ENCODE measurements at regions not wholly inside any gene's neighbourhood (a gene's known extent, or its start where the extent isn't known, plus 50 kb on each side); places are given as distances from the start of the nearest gene placed in this dataset.
"Not testable (repeated sequence)": the region's sequence is repeated elsewhere in the genome, so short reads cannot be mapped to it uniquely, and the experiment has no call there.

- ATAC-seq (replicated peaks) (no peak), DNase-seq (no peak)
- H3K4me3 Mint-ChIP-seq, result no peak overlapping the region
- peaks cover 0 to 2% of the 10 kb centered on the region in 2 donors for H3K4me1 Mint-ChIP-seq
- H3K27ac Mint-ChIP-seq, result no peak overlapping the region
- H3K9me3 Mint-ChIP-seq, result peaks cover 12 to 14% of the 10 kb centered on the region in 2 donors
- peaks cover 5 to 11% of the 10 kb centered on the region in 2 donors for H3K27me3 Mint-ChIP-seq
- peaks cover 5 to 6% of the 10 kb centered on the region in 2 donors for H3K36me3 Mint-ChIP-seq
Measured at GRCh38 chr1:222062640-222063039, 320.8 kb upstream of the DUSP10 start.

- H3K4me3 Mint-ChIP-seq, result no peak overlapping the region
- peaks cover 5 to 9% of the 10 kb centered on the region in 2 donors for H3K27me3 Mint-ChIP-seq
- ATAC-seq (replicated peaks) (no peak), DNase-seq (no peak)
- H3K9me3 Mint-ChIP-seq, result peaks cover 12 to 14% of the 10 kb centered on the region in 2 donors
- H3K4me1 Mint-ChIP-seq, result peaks cover 0 to 2% of the 10 kb centered on the region in 2 donors
- H3K36me3 Mint-ChIP-seq, result peaks cover 5 to 6% of the 10 kb centered on the region in 2 donors
- no peak overlapping the region for H3K27ac Mint-ChIP-seq
Measured at GRCh38 chr1:222061711-222062359, 319.9 kb upstream of the DUSP10 start.

- Mint-ChIP-seq H3K4me3 (no peak overlapping the region), H3K27me3 (peaks cover 5 to 9% of the 10 kb centered on the region in 2 donors), H3K9me3 (peaks cover 12 to 14% of the 10 kb centered on the region in 2 donors), H3K36me3 (peaks cover 5 to 6% of the 10 kb centered on the region in 2 donors), H3K27ac (no peak overlapping the region), H3K4me1 (peaks cover 0 to 2% of the 10 kb centered on the region in 2 donors)
- no peak for DNase-seq
- no peak for ATAC-seq (replicated peaks)
Measured at GRCh38 chr1:222060210-222060916, 318.5 kb upstream of the DUSP10 start.

GRCh38 chr1:222058249-222058648 lies 316.4 kb upstream of the DUSP10 start:
- ATAC-seq (replicated peaks), result no peak
- peaks cover 4 to 5% of the 10 kb centered on the region in 2 donors for H3K27me3 Mint-ChIP-seq
- DNase-seq, result no peak
- no peak overlapping the region for H3K27ac Mint-ChIP-seq
- peaks cover 0 to 2% of the 10 kb centered on the region in 2 donors for H3K9me3 Mint-ChIP-seq
- no peaks in the 10 kb centered on the region for H3K4me1 Mint-ChIP-seq
- no peak overlapping the region for H3K4me3 Mint-ChIP-seq
- H3K36me3 Mint-ChIP-seq, result no peaks in the 10 kb centered on the region

GRCh38 chr1:222057162-222057561 lies 315.3 kb upstream of the DUSP10 start:
- Mint-ChIP-seq H3K4me3 (no peak overlapping the region), H3K4me1 (no peaks in the 10 kb centered on the region), H3K9me3 (no peaks in the 10 kb centered on the region), H3K36me3 (no peaks in the 10 kb centered on the region), H3K27me3 (peaks cover 11% of the 10 kb centered on the region in 2 donors), H3K27ac (no peak overlapping the region)
- ATAC-seq (replicated peaks) (no peak), DNase-seq (no peak)

- Mint-ChIP-seq H3K27ac (no peak overlapping the region), H3K36me3 (no peaks in the 10 kb centered on the region), H3K4me3 (no peak overlapping the region), H3K9me3 (no peaks in the 10 kb centered on the region), H3K4me1 (peaks cover 0 to 2% of the 10 kb centered on the region in 2 donors), H3K27me3 (peaks cover 11 to 13% of the 10 kb centered on the region in 2 donors)
- ATAC-seq (replicated peaks) (no peak), DNase-seq (no peak)
Measured at GRCh38 chr1:222054416-222054815, 312.5 kb upstream of the DUSP10 start.

GRCh38 chr1:222053790-222054294 lies 312.0 kb upstream of the DUSP10 start:
- H3K4me1 Mint-ChIP-seq, result peaks cover 4% of the 10 kb centered on the region in 2 donors
- peaks cover 11 to 13% of the 10 kb centered on the region in 2 donors for H3K27me3 Mint-ChIP-seq
- ATAC-seq (replicated peaks) (no peak), DNase-seq (no peak)
- no peaks in the 10 kb centered on the region for H3K36me3 Mint-ChIP-seq
- H3K4me3 Mint-ChIP-seq, result no peak overlapping the region
- H3K9me3 Mint-ChIP-seq, result no peaks in the 10 kb centered on the region
- H3K27ac Mint-ChIP-seq, result no peak overlapping the region

GRCh38 chr1:222051311-222051710 lies 309.4 kb upstream of the DUSP10 start:
- H3K27ac Mint-ChIP-seq, H3K4me3 Mint-ChIP-seq, H3K27me3 Mint-ChIP-seq, H3K9me3 Mint-ChIP-seq, H3K36me3 Mint-ChIP-seq, DNase-seq: not testable (repeated sequence)
- H3K4me1 Mint-ChIP-seq, result peaks cover 12 to 15% of the 10 kb centered on the region in 2 donors
- ATAC-seq (replicated peaks), result peak in 1 of 2 donors; percentile 26

- H3K9me3 Mint-ChIP-seq; H3K36me3 Mint-ChIP-seq; H3K4me3 Mint-ChIP-seq; ATAC-seq (replicated peaks); H3K27me3 Mint-ChIP-seq; DNase-seq; H3K27ac Mint-ChIP-seq: not testable (repeated sequence)
- peaks cover 12 to 15% of the 10 kb centered on the region in 2 donors for H3K4me1 Mint-ChIP-seq
Measured at GRCh38 chr1:222049661-222050060, 307.8 kb upstream of the DUSP10 start.

GRCh38 chr1:222049176-222049575 lies 307.3 kb upstream of the DUSP10 start:
- no peaks in the 10 kb centered on the region for H3K36me3 Mint-ChIP-seq
- ATAC-seq (replicated peaks) (no peak), DNase-seq (no peak)
- H3K9me3 Mint-ChIP-seq, result no peaks in the 10 kb centered on the region
- H3K27me3 Mint-ChIP-seq, result peaks cover 5 to 9% of the 10 kb centered on the region in 2 donors
- H3K27ac Mint-ChIP-seq, result peak overlapping the region; percentile 31
- no peak overlapping the region for H3K4me3 Mint-ChIP-seq
- peaks cover 12 to 15% of the 10 kb centered on the region in 2 donors for H3K4me1 Mint-ChIP-seq

- no peaks in the 10 kb centered on the region for H3K36me3 Mint-ChIP-seq
- peaks cover 5 to 9% of the 10 kb centered on the region in 2 donors for H3K27me3 Mint-ChIP-seq
- H3K4me1 Mint-ChIP-seq, result peaks cover 12 to 15% of the 10 kb centered on the region in 2 donors
- ATAC-seq (replicated peaks) (peak; percentile 91 to 97), DNase-seq (peak; percentile 24)
- H3K4me3 Mint-ChIP-seq, result no peak overlapping the region
- no peaks in the 10 kb centered on the region for H3K9me3 Mint-ChIP-seq
- H3K27ac Mint-ChIP-seq, result peak overlapping the region; percentile 67
Measured at GRCh38 chr1:222048094-222048595, 306.3 kb upstream of the DUSP10 start.

- H3K4me3 Mint-ChIP-seq, result no peak overlapping the region
- ATAC-seq (replicated peaks) (no peak), DNase-seq (no peak)
- no peaks in the 10 kb centered on the region for H3K36me3 Mint-ChIP-seq
- H3K4me1 Mint-ChIP-seq, result peaks cover 12 to 15% of the 10 kb centered on the region in 2 donors
- peaks cover 0 to 3% of the 10 kb centered on the region in 2 donors for H3K27me3 Mint-ChIP-seq
- H3K9me3 Mint-ChIP-seq, result no peaks in the 10 kb centered on the region
- H3K27ac Mint-ChIP-seq, result no peak overlapping the region
Measured at GRCh38 chr1:222047366-222047765, 305.5 kb upstream of the DUSP10 start.

- no peaks in the 10 kb centered on the region for H3K9me3 Mint-ChIP-seq
- no peaks in the 10 kb centered on the region for H3K36me3 Mint-ChIP-seq
- H3K27ac Mint-ChIP-seq, result no peak overlapping the region
- ATAC-seq (replicated peaks) (no peak), DNase-seq (no peak)
- H3K27me3 Mint-ChIP-seq, result no peaks in the 10 kb centered on the region
- H3K4me3 Mint-ChIP-seq, result no peak overlapping the region
- H3K4me1 Mint-ChIP-seq, result peaks cover 12 to 15% of the 10 kb centered on the region in 2 donors
Measured at GRCh38 chr1:222046684-222047263, 304.9 kb upstream of the DUSP10 start.

GRCh38 chr1:222045786-222046185 lies 303.9 kb upstream of the DUSP10 start:
- no peak for ATAC-seq (replicated peaks)
- H3K27ac Mint-ChIP-seq, result no peak overlapping the region
- peaks cover 12 to 15% of the 10 kb centered on the region in 2 donors for H3K4me1 Mint-ChIP-seq
- no peaks in the 10 kb centered on the region for H3K27me3 Mint-ChIP-seq
- no peaks in the 10 kb centered on the region for H3K36me3 Mint-ChIP-seq
- DNase-seq, result no peak
- H3K9me3 Mint-ChIP-seq, result no peaks in the 10 kb centered on the region
- no peak overlapping the region for H3K4me3 Mint-ChIP-seq
